GM12864 (cell line): ENCODE measurements at regions not wholly inside any gene's neighbourhood (a gene's known extent, or its start where the extent isn't known, plus 50 kb on each side); places are given as distances from the start of the nearest gene placed in this dataset.

Experiments used
- DNase-seq: peaks from one replicate; pipeline ENCODE4 v3.0.0-alpha.2; 2011; ENCODE audit warnings: low read depth
- H3K4me3 ChIP-seq: 2 replicates; pipeline ENCODE4 v1.5.1; 2011; ENCODE audit warnings: mild to moderate bottlenecking, low read depth, low read length, control low read depth
- TF ChIP-seq, protein P1 (sequence below): IDR thresholded peaks from 2 replicates; pipeline ENCODE4 v1.5.1; 2011; ENCODE audit warnings: low read depth, mild to moderate bottlenecking, moderate library complexity, low read length, control low read depth, inconsistent platforms; ENCODE audit errors: missing control alignments

- no peak overlapping the region for H3K4me3 ChIP-seq
- TF ChIP-seq, protein P1, sequence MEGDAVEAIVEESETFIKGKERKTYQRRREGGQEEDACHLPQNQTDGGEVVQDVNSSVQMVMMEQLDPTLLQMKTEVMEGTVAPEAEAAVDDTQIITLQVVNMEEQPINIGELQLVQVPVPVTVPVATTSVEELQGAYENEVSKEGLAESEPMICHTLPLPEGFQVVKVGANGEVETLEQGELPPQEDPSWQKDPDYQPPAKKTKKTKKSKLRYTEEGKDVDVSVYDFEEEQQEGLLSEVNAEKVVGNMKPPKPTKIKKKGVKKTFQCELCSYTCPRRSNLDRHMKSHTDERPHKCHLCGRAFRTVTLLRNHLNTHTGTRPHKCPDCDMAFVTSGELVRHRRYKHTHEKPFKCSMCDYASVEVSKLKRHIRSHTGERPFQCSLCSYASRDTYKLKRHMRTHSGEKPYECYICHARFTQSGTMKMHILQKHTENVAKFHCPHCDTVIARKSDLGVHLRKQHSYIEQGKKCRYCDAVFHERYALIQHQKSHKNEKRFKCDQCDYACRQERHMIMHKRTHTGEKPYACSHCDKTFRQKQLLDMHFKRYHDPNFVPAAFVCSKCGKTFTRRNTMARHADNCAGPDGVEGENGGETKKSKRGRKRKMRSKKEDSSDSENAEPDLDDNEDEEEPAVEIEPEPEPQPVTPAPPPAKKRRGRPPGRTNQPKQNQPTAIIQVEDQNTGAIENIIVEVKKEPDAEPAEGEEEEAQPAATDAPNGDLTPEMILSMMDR, result no peak
- no peak for DNase-seq
Measured at GRCh38 chr14:83988275-83988674, 1541.7 kb upstream of the FLRT2 start.

- TF ChIP-seq, protein P1, result no peak
- DNase-seq, result no peak
- no peak overlapping the region for H3K4me3 ChIP-seq
Measured at GRCh38 chr14:83991666-83992065, 1538.3 kb upstream of the FLRT2 start.

DNA sequence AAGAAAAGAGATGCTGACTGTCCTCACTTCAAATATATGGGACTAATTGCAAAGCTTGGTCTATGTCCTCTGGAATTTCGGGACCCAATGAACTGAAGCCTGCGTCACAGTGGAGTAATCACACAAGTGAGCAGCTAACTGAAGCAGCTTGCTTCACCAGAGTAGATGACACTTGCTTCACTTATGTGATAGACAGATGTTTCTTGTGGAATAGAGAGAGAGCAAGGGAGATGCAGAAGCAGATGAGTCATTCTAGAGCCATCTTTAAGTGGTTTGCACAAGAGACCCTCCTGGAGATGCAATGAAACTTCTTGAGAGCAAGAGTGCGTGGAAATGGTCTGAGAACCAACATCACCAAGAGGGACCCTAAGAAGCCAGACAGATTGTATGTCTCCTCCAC is 1537.1 kb upstream of the FLRT2 start:
- no peak for DNase-seq
- TF ChIP-seq, protein P1, result no peak

DNA sequence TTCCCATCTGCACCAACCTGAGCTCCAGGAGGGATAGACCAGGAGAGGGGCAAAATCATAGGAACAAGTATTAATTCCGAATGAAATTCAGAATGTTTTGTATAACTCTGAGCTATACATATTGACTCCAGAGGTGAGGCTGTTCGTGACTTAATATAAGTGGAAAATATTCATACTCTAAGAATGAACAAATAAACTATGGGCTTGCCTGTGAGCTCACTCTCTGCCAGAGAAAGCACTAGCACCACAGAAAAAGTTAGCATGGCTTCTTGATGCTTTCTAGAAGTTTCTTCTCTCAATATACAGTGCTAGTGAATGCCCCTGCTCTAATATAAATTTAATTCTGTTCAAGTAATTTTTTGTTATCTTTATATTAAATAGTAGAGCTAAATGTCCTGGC is 1536.4 kb upstream of the FLRT2 start:
- H3K4me3 ChIP-seq, result no peak overlapping the region
- no peak for DNase-seq
- TF ChIP-seq, protein P1, result no peak

More for the DNA sequence above, 1537.1 kb upstream of the FLRT2 start:
- no peak overlapping the region for H3K4me3 ChIP-seq

DNA sequence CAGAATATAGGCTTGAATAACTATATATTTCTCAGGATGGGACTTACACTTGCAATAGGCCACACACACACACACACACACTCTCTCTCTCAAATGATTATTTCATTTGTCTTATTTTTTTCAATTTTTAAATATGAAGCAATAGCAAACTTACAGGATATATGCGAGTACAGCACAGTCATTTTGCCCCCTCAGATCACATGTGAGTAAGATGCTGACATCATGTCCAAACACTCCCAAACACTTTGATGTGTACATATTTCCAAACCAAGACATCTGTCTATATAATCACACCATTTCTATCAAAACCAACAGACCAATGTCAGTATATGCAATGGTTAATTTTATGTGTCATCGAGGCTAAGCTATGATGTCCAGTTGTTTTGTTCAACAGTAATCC is 1535.9 kb upstream of the FLRT2 start:
- H3K4me3 ChIP-seq, result no peak overlapping the region
- TF ChIP-seq, protein P1, result no peak
- DNase-seq, result no peak

- DNase-seq, result no peak
- TF ChIP-seq, protein P1, result no peak
- H3K4me3 ChIP-seq, result no peak overlapping the region
Measured at GRCh38 chr14:84001023-84001422, 1528.9 kb upstream of the FLRT2 start.

DNA sequence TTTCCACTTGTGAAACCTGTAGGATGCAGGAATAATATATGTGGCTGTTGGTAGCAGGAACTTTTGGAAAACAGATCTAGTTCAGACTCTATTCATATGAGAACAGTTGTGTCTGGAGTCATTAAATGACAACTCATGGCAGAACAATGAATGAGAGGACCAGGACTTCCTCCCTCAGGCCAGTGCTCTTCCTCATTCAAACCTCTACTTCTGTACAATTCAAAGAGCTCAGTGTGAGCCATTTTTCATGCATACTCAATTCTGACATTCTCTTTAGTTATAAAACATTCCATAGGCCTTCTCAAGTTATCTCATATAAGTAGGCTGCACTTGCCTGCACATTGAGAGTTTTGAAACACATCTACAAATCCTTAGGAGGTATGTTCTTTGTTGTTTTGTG is 1526.6 kb upstream of the FLRT2 start:
- TF ChIP-seq, protein P1, result no peak
- no peak for DNase-seq
- no peak overlapping the region for H3K4me3 ChIP-seq
